Cardiac septum (tissue), 1 donor: ENCODE measurements at regions not wholly inside any gene's neighbourhood (a gene's known extent, or its start where the extent isn't known, plus 50 kb on each side); places are given as distances from the start of the nearest gene placed in this dataset.
"Not testable (repeated sequence)": the region's sequence is repeated elsewhere in the genome, so short reads cannot be mapped to it uniquely, and the experiment has no call there.

ENCODE experiments used
- DNase-seq: peaks from one replicate; pipeline ENCODE4 v3.0.0-alpha.2; 2020; ENCODE audit warnings: low spot score
- intact Hi-C: fragments of 100-400 bp; cut with DNase I; formaldehyde crosslinking; loops from one replicate; pipeline ENCODE4 v1.14.0; 2022
- donor health status: DM: no; HTN: no; CAD: no.

GRCh38 chr3:148535001-148535400 is 162.7 kb upstream of the AGTR1 start:
- DNase-seq: no peak
- intact Hi-C loops: no loop called here

GRCh38 chr3:148540266-148540665 is 157.4 kb upstream of the AGTR1 start:
- intact Hi-C loops: no loop called here
- no peak for DNase-seq

GRCh38 chr3:148540851-148541250 is 156.9 kb upstream of the AGTR1 start:
- intact Hi-C loops: no loop called here
- DNase-seq: no peak

GRCh38 chr3:148546959-148547358 is 150.7 kb upstream of the AGTR1 start:
- intact Hi-C loops: no loop called here
- DNase-seq: no peak

- intact Hi-C loops: no loop called here
- no peak for DNase-seq
These were observed 145.9 kb upstream of the AGTR1 start for GRCh38 chr3:148551767-148552260.

GRCh38 chr3:148554367-148554766 is 143.3 kb upstream of the AGTR1 start:
- DNase-seq: no peak
- intact Hi-C loops: no loop called here

DNA sequence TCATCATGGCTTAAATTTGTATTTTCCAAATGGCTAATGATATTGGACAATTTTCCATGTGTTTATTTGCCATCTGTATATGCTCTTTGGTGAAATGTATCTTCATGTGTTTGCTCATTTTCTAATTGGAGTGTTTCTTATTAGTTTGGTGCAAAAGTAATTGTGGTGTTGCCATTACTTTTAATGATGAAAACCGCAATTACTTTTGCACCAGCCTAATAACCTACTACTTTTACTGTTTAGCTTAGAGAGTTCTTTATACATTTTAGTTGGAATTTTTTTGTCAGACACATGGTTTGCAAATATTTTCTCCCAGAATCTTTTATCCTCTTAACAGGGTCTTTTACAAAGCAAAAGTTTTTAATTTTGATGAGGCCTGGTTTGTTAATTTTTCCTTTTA is 141.0 kb upstream of the AGTR1 start:
- intact Hi-C loops: no loop called here
- no peak for DNase-seq

DNA sequence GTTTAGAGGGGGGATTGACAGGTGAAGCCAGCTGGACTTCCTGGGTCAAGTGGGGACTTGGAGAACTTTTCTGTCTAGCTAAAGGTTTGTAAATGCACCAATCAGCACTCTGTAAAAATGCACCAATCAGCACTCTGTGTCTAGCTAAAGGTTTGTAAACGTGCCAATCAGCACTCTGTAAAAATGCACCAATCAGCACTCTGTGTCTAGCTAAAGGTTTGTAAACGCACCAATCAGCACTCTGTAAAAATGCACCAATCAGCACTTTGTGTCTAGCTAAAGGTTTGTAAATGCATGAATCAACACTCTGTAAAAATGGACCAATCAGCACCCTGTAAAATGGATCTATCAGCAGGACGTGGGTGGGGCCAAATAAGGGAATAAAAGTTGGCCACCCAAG is 120.1 kb upstream of the AGTR1 start:
- DNase-seq, intact Hi-C loops: not testable (repeated sequence)

DNA sequence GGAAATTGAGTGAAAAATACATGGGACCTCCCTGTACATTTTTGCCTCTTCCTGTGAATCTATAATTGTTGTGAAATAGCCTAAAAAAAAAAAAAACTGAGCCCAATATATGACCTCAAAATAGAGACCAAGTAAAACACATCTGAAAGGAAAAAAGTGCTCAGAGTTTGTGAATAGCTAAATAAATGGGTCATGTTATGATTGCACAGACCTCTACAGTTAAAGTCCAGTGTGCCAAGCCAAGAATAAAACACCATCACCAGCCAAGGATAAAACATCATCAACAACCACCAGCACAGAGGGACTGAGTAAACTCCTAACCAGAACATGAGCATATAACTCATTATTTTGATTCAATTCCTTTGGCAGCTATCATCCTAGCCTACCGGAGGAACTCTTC is 115.6 kb upstream of the AGTR1 start:
- intact Hi-C loops: no loop called here
- DNase-seq: no peak

DNA sequence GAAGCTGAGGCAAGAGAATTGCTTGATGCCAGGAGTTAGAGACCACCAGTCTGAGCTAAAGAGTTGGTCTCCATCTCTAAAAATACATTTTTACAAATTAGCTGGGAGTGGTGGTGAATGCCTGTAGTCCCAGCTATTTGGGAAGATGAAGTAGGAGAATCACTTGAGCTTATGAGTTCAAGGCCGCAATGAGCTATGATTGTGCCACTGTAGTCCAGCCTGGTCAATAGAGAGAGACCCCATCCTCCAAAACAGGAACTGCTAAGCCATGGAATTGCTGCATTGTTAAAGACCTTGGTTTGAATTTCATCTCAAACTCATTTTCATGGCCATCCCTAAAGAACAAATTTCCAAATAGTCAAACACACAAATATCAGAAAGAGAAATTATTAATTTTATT is 113.9 kb upstream of the AGTR1 start:
- intact Hi-C loops: no loop called here
- DNase-seq: no peak

- intact Hi-C loops: no loop called here
- DNase-seq: no peak
These were observed 113.3 kb upstream of the AGTR1 start for GRCh38 chr3:148584438-148584837.

DNA sequence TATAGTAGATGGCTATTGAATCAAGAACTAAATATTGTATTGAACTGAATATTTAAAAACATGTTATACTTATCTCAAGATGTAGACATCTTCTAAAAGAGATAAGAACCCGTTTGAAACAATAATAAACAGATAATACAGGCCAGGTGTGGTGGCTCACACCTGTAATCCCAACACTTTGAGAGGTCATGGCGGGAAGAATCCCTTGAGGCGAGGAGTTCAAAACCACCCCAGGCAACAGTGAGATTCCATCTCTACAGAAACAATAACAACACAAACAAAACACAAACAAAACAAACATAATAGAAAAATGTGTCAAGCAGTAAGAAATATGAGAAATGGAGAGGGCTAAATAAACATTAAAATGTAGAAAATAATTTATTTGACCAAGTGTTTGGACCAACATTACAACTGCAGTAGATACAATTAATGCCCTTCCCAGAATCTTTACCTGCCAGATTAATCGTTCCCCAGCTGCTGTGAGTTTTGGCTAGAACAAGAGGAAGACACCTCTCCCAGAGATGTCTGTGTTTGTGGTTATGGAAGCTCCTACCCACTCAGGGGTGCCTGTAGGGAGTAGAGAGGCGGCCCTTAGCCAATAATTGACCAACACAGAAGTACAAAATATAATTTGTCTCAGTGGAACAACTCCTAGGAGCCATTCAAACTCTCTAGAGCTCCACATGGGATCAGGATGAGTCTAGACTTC is 111.9 kb upstream of the AGTR1 start:
- intact Hi-C loops: no loop called here
- no peak for DNase-seq

- intact Hi-C loops: no loop called here
- DNase-seq: no peak
These were observed 109.4 kb upstream of the AGTR1 start for GRCh38 chr3:148588291-148588690.

GRCh38 chr3:148591525-148591924 is 106.2 kb upstream of the AGTR1 start:
- DNase-seq: no peak
- intact Hi-C loops: no loop called here

- DNase-seq: no peak
- intact Hi-C loops: no loop called here
These were observed 99.1 kb upstream of the AGTR1 start for GRCh38 chr3:148598619-148599018.

DNA sequence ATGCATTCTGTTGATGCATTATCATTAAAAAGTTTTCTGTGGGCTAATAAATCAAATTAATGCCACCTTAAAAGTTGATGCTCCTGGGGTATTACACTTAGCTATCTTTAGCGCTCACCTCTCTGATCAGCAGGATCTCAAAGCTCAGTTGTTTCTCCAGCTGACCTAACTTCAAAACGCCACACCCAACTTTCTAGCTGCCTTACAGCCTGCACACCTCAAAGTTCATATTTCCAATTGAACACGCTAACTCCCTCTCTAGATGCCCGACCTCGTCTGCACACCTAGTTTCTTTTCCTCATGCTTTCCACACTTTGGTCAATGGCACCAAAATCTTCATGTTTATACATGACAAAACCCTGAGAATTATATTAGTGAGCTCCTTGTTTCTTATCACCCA is 98.2 kb upstream of the AGTR1 start:
- intact Hi-C loops: no loop called here
- no peak for DNase-seq

DNA sequence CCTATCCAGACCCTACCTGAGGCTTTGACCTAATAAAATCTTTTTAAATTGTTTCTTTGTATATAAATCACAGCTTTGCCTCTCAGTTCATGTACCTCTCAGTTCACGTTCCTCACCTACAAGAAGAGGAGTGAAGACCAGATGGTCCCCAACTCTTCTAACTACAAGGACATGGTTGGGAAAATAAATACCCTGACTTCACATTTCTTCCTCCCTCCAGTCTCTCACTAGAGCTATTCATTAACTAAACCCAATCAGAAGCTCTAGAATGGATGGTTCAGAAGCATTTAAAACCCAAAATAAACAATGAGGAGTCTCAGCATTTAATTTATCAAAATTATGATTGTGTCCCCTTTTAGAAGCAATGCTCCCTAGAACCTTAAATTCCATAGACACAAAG is 97.3 kb upstream of the AGTR1 start:
- no peak for DNase-seq
- intact Hi-C loops: no loop called here

- intact Hi-C loops: no loop called here
- no peak for DNase-seq
These were observed 96.6 kb upstream of the AGTR1 start for GRCh38 chr3:148600902-148601765.

DNA sequence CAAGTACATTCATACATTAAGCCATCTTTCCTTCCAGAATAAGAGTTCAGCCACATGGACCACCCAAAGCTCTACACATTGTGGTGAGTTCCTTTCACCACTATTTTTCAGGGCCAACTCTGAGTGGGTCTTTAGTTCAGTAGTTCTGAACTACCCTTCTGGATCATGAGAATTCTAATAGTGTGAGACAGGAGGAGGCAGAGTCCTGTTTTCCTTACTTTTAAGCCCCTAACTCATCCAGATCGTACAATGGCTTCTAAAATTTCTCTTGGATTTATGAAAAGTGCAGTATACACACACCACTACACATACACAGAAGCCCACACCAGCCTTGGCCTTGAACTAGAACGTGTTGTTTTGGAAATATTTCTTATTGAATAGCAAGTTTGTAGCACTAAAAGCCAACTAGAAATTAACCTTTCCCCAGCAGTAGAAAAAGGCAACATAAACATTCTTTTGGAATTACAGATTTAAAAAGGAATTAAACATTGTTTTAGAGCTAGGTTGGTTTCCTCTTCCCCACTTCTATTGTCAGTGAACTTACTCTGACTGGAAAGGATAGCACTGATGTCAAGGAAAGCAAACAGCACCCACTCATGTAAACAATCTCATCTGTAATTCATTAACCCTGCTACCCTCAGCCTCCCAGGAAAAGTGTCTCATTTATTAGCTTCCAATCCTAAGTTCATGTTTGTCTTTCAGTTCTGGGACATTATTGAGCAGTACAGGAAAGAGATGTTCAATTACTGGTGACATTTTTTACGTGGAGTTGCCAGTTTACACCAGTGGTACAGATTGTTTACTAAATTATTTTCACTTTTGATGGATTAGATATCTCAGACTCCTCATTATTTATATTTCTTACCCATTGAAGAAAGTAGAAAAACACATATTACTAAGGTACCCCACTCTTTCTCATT is 95.7 kb upstream of the AGTR1 start:
- no peak for DNase-seq
- intact Hi-C loops: no loop called here
